HG02884 (cell line): ENCODE measurements at regions not wholly inside any gene's neighbourhood (a gene's known extent, or its start where the extent isn't known, plus 50 kb on each side); places are given as distances from the start of the nearest gene placed in this dataset.
"Not testable (repeated sequence)": the region's sequence is repeated elsewhere in the genome, so short reads cannot be mapped to it uniquely, and the experiment has no call there.

Experiments
- ATAC-seq: cut with Tn5 transposase; IDR thresholded peaks from one replicate; pipeline ENCODE4 v1.9.1; 2021; ENCODE audit warnings: mild to moderate bottlenecking, moderate library complexity; ENCODE audit not compliant: unreplicated experiment

GRCh38 chr2:95685513-95685912, 93.7 kb downstream of the TRIM43 start:
- no peak for ATAC-seq

DNA sequence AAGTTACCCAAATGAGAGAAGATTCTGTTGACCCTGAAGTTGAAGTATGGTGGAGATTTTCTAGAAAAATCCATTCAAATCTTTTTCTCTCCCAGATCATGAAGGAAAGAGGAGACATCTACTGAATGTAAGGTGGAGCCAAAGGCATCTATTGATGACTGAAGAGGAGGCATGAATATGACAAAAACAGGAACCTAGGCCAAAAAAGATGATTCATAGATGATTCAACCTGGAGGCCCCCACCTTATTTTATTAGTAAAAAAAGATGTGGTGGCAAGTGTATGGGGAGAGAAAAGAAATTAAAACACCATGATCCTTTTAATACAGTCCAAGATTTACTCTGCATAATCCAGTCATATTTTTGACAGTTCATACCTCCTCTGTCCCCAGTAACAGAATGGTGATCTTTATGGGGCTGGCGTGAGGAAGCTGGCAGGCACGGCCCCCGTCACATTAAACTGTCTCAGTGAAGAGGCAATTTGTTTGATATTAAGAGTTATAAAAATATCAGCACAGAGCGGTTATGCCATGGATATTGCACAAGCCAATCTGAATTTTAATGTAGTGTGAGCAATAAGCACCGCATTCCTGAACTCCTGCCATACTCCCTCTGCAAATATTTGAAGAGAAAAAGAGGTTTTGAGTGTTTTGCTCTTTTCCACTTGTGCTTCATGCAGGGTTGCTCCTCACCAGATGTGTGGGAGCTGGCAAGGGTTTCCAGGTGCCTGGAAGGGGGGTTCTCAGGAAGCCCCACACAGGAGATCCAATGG, 94.4 kb downstream of the TRIM43 start:
- ATAC-seq, result not testable (repeated sequence)

DNA sequence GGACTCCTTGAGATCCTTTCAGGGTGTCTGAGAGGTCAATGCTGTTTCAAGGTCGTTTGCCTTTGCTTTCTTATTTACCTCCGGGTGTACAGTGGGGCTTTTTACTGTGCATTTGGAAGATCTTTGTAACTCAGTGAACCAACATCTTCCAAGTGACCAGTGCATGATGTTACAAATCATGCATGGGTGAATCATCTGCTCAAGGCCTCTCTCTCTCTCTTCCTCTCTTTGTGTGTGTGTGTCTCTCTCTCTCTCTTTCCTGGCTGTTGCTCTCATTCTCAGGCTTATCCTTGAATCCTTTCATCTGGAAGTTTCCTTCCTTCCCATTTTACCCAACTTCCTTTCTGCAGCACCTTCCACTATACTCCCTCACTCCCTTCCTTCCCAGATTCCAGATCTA, 96.1 kb downstream of the TRIM43 start:
- not testable (repeated sequence) for ATAC-seq

- ATAC-seq, result not testable (repeated sequence)
Measured at GRCh38 chr2:95691210-95691609, 99.4 kb downstream of the TRIM43 start.

- ATAC-seq, result not testable (repeated sequence)
Measured at GRCh38 chr2:95693071-95693846, 101.5 kb downstream of the TRIM43 start.

- ATAC-seq, result no peak
Measured at GRCh38 chr2:95695613-95696012, 103.8 kb downstream of the TRIM43 start.

DNA sequence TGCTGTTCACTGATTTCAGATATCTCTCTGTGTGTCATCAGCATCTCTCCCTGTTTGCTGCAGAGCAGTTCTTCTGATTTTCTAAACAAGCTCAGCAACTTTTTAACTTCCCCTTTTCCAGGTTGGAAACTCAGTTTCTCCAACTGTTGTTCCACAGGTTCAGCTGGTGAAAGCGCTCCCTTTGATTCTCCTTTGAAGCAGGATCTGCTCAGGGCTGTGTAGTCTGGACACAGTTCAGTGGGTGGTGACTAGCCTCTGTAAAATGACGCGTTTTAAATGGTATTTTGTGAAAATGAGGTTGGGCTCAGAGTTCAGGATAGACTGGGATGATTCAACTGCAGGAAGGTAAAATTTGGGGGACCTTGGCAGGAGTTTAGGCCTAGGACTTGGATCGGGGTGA, 106.3 kb downstream of the TRIM43 start:
- no peak for ATAC-seq

DNA sequence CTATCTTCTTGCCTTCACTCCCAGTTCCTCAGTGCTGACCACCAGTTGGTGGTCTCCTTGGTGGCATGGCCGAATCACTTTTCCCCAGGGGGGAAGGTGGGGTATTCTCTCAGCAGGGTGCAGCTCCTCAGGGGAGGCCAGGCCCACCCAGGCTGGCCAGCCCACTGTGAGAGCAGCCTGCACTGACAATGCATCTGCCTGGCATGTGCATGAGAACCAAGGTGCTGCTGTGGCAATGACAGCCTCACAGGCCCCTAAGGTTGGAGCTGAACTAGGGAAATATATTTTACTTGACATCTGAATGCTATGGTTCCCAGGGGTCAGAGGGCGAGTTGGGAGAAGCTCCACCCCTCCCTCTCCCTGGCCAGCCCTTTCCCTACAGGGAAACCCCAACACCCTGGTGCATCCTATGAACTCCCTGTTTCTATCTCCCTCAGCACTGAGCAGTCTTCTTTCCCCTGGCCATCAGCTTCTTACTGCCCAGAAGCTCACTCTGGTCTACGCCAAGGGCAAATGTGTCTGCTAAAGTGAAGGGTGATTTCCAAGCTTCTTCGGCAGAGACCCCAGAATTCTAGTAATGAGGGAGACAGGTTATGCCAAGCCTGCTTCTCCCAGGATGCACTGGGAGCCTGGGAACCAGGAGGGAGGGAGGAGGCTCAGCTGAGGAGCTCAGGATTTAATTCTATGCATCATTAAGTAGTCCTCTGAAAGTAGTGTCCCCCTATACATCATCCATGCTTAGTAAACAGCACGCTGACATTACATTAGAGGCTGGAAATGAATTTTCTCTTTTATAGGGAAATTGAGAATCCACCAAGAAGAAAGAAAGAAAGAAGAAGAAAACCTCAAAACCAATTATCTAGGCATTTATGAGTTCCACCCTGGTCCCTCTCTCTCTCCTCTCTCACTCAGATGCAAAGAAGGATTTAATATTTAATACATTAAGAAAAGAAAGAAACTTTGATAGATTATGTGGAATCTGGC, 107.7 kb downstream of the TRIM43 start:
- not testable (repeated sequence) for ATAC-seq

DNA sequence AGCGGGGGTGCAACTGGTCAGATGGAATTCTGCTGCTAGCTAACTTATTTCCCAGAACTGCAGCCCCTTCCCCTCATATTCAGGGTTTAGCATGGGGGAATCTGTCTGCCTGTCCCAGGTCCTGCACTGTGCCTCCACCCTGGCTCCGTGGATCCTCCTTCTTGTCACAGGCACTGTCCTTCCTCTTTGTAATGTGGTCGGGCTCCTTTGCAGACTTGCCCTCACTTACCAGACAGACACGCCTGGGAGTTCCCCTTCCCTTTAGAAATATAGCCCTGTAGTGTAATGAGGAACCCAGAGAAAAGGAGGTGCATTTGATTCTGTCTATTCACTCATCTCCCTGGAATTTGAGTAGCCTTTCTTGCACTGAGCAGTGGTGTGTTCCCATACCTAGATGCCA, 108.7 kb downstream of the TRIM43 start:
- ATAC-seq, result no peak

- ATAC-seq, result no peak
Measured at GRCh38 chr2:95702471-95702870, 110.7 kb downstream of the TRIM43 start.

DNA sequence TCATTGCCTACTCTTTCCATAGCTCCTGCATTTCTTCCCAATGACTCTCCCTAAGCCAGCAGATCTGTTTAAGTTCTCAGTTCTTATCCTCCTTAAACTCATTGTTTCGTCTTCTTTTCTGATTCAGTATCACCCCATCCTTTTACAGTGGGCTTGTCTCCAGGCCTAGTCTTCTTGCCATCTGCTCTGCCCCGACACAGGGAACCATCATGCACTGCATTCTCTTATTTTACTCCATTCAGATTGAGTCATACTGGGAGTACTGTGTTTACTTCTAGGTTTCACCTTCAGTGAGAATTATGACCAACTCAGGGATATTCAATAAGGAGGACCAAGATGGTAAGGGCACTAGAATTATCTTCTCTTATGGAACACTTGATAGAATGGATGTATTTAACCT, 115.4 kb downstream of the TRIM43 start:
- ATAC-seq, result not testable (repeated sequence)

DNA sequence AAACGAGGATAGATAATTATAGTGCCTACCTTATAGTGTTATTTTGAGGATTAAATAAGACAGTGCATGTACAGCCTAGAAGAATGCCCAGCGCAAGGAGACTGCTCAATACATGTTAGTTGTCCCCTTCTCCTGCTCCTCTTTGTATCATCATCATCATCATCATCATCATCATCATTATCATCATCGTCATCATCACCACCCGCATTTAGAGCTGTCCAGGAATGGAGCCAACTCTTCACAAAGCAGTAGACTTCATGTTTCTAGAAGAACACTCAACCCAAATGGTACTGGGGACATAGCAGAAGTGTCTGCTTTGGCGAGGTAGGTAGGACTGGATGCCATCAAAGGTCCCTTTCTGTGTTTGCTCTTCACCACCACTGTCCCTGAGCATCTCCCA, 116.0 kb downstream of the TRIM43 start:
- no peak for ATAC-seq

DNA sequence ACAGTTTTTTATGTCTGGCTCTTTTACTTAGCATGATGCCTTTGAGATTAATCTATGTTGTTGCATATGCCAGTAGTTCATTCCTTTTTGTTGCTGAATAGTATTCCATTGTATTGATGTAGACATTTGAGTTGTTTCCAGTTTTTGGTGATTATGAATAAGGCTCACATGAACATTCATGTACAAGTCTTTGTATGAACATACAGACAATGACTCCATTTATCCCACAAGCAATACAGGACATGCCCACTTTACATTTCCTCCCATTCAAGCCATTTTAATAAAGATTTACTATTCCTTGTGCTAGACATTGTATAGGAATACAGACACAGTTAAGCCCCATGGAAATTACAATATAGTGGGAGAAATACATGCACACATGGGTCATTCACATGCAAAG, 118.0 kb downstream of the TRIM43 start:
- ATAC-seq, result no peak

GRCh38 chr2:95713470-95714177, 121.8 kb downstream of the TRIM43 start:
- not testable (repeated sequence) for ATAC-seq

DNA sequence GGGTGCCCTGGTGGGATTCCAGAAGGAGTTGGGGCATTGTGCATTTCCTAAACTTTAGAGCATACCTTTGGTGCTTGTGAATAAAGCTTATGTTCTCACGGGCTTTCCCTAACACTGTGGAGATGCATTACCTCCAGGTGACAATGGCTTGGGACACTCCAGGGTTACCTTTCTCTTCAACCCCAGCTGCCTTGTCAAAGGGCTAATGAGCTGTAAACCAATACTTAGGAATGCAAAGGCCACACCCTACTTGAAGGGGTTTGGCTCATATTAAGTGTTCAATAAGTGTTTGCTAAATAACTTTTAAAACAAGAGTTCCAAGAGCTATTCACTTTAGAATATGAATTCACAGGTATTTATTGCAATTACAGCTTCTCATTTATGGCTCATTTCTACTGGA, 122.6 kb downstream of the TRIM43 start:
- ATAC-seq, result not testable (repeated sequence)

- no peak for ATAC-seq
Measured at GRCh38 chr2:95719473-95720060, 127.8 kb downstream of the TRIM43 start.

DNA sequence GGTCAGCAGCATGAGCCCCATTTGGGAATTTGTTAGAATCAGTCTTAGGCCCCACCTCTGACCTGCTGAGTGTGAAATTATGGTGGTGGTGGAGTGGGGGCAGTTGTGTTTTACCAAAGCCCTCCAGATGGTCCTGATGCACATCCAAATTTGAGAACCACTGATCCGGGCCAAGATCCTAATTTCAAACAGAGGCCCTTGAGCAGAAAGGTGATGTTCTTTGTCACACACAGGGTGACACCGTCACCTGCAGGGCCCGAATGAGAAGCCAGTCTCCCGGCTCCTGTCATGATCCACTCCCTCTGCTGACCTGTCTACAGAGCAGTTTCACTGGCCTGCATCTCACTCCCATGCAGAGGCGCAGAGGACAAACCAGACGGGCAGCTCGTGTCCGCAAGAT, 129.9 kb downstream of the TRIM43 start:
- ATAC-seq, result no peak

- no peak for ATAC-seq
Measured at GRCh38 chr2:95722131-95722697, 130.4 kb downstream of the TRIM43 start.

- ATAC-seq, result not testable (repeated sequence)
Measured at GRCh38 chr2:95723627-95724210, 131.9 kb downstream of the TRIM43 start.
